Astrocyte (in vitro differentiated cells and primary cell): ENCODE measurements at regions not wholly inside any gene's neighbourhood (a gene's known extent, or its start where the extent isn't known, plus 50 kb on each side); places are given as distances from the start of the nearest gene placed in this dataset.

ENCODE experiments used
- EZH2 ChIP-seq: IDR thresholded peaks from 2 replicates; pipeline ENCODE4 v1.6.1; 2012; ENCODE audit warnings: mild to moderate bottlenecking, low read length, inconsistent platforms; ENCODE audit not compliant: insufficient read depth
- TF ChIP-seq, protein P1 (sequence below): IDR thresholded peaks from 2 replicates; pipeline ENCODE4 v1.5.1; 2011; ENCODE audit warnings: low read depth, mild to moderate bottlenecking, inconsistent platforms, low read length, moderate library complexity; ENCODE audit not compliant: insufficient read depth

- TF ChIP-seq, protein P1, sequence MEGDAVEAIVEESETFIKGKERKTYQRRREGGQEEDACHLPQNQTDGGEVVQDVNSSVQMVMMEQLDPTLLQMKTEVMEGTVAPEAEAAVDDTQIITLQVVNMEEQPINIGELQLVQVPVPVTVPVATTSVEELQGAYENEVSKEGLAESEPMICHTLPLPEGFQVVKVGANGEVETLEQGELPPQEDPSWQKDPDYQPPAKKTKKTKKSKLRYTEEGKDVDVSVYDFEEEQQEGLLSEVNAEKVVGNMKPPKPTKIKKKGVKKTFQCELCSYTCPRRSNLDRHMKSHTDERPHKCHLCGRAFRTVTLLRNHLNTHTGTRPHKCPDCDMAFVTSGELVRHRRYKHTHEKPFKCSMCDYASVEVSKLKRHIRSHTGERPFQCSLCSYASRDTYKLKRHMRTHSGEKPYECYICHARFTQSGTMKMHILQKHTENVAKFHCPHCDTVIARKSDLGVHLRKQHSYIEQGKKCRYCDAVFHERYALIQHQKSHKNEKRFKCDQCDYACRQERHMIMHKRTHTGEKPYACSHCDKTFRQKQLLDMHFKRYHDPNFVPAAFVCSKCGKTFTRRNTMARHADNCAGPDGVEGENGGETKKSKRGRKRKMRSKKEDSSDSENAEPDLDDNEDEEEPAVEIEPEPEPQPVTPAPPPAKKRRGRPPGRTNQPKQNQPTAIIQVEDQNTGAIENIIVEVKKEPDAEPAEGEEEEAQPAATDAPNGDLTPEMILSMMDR, result no peak
- no peak for TF ChIP-seq EZH2
These were observed 99.1 kb downstream of the ZNF365 start for GRCh38 chr10:62473241-62473640.
